Hepatic stellate cell (primary cell): ENCODE measurements at regions not wholly inside any gene's neighbourhood (a gene's known extent, or its start where the extent isn't known, plus 50 kb on each side); places are given as distances from the start of the nearest gene placed in this dataset.
"Not testable (repeated sequence)": the region's sequence is repeated elsewhere in the genome, so short reads cannot be mapped to it uniquely, and the experiment has no call there.

Experiments
- DNase-seq: peaks from one replicate; pipeline ENCODE4 v3.0.0; 2011; ENCODE audit warnings: low spot score

- no peak for DNase-seq
Measured at GRCh38 chr15:36177590-36178302, 401.7 kb upstream of the CDIN1 start.

GRCh38 chr15:36178303-36178633 lies 401.2 kb upstream of the CDIN1 start:
- DNase-seq = no peak

- DNase-seq = no peak
Measured at GRCh38 chr15:36183201-36183600, 396.2 kb upstream of the CDIN1 start.

GRCh38 chr15:36185438-36185837 lies 394.0 kb upstream of the CDIN1 start:
- no peak for DNase-seq

DNA sequence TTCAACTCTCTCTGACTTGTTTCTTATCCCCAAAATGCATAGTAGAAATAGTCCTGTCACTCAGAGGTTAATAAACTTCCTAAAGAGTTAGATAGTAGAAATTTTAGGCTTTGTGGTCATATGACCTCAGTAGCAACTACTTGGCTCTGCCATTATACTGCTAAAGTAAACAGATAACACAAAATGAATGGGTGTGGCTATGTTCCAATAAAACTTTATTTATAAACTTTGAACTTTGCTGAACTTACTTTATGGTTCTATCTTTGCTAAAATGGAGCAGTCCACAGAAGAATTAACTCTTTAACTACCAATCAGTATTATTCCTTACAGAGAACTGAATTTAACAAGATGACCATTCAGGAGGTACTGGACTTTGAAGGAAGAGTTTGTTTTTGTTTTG lies 393.6 kb upstream of the CDIN1 start:
- DNase-seq = no peak

DNA sequence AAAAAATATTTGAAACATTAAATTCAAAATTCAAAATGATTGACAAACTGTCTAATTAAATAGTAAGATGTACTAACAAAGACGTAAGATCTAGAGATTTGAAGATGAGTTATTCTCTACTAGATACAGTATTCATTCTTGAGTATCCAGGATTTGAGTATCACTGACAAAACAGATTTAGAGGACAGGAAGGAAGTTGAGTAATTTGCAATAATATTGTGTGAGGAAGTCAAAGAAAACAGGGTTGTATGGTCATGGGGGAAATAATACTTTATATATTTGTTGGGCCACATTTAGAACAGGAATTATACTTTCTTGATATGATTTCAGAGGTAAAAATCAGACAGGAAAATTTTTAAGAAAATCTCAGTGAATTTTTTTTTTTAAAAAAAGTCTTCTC lies 393.1 kb upstream of the CDIN1 start:
- DNase-seq = no peak

DNA sequence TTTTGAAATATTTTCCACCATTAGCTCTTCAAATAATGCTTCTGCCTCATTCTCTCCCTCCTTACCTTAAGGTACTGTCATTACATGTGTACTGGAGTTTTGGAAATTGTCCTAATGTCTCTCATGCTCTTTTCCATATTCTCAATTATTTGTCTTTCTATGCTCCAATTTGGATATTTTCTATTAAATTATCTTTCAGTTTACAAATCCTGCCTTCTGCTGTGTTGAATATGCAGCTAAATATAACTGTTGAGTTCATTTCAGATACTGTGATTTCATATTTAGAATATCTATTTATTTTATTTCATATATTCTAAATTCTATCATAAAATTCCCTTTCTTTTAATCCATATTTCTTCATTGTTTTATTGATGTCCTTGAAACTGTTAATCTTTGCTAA lies 388.0 kb upstream of the CDIN1 start:
- DNase-seq = no peak

DNA sequence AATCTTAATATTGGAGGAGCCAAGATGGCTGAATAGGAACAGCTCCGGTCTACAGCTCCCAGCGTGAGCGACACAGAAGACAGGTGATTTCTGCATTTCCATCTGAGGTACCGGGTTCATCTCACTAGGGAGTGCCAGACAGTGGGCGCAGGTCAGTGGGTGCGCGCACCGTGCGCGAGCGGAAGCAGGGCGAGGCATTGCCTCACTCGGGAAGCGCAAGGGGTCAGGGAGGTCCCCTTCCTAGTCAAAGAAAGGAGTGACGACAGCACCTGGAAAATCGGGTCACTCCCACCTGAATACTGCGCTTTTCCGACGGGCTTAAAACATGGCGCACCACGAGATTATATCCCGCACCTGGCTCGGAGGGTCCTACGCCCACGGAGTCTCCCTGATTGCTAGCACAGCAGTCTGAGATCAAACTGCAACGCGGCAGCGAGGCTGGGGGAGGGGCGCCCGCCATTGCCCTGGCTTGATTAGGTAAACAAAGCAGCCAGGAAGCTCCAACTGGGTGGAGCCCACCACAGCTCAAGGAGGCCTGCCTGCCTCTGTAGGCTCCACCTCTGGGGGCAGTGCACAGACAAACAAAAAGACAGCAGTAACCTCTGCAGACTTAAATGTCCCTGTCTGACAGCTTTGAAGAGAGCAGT lies 383.9 kb upstream of the CDIN1 start:
- not testable (repeated sequence) for DNase-seq

DNA sequence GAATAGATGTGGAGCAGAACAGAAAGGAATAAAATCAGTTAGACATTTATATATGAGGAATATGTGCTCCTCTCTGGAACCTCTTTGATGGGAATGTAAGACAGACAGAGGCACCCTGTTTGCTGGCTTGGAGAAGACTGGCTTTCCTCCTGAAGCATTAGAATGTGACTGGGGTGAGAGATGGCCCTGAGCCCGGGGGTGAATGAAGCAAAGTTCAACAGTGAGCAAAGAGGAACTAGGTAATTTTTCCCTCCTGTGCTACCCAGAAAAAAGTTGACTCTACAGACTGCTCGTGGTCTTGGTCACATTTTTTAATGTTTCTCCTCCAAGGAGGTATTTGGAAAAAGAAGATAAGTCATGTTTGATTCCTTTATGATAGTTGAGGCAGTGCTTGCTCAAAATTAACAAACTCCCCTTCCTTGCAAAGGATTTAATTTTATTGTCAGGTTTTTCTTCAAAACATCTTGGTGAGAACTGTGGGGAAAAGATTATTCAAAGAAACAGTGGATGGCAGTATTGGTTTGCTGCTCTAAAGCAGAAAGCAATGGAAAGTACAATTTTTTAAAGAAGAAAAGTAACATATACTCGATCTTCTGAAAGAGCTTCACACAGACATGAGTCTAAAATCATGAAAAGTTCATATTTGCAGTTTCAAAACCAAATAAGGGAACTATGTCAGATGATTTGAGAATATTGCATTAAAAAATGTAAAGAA lies 370.4 kb upstream of the CDIN1 start:
- no peak for DNase-seq

- DNase-seq = no peak
Measured at GRCh38 chr15:36210426-36210825, 369.0 kb upstream of the CDIN1 start.

DNA sequence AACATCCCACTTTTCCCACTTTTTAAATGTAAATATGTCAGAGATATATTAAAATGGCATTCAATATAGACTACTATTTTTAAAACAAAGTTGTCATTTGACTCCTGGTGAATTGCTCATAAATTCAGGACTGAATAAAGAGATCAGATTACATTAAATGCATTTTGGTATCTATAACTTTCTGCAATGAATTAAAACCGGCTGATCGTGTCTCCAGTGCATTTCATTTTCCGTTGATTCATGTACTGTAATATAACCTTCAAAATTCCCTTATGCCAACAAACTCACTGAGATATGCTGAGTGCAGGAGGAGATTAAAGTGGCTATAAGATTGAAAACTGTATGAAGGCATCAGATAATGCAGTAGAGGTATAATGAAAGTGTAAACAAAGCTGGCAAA lies 361.1 kb upstream of the CDIN1 start:
- DNase-seq = no peak

GRCh38 chr15:36218991-36219390 lies 360.4 kb upstream of the CDIN1 start:
- DNase-seq = no peak

DNA sequence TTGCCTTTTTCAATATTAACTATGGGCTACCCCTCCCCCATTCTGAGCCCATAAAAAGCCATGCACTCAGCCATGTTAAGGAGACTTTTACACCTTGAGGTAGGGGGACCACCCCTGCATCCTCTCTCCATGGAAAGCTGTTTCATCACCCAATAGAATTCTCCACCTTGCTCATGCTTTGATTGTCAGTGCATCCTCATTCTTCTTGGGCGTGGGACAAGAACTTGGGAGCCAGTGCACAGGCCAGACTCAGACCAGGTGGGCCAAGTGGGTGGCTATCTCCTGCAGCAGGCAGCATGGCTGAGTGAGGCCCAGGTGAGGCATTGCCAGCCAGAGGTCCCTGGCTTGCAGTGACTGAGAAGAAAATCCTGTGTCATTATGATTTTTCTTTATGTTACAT lies 357.4 kb upstream of the CDIN1 start:
- no peak for DNase-seq

DNA sequence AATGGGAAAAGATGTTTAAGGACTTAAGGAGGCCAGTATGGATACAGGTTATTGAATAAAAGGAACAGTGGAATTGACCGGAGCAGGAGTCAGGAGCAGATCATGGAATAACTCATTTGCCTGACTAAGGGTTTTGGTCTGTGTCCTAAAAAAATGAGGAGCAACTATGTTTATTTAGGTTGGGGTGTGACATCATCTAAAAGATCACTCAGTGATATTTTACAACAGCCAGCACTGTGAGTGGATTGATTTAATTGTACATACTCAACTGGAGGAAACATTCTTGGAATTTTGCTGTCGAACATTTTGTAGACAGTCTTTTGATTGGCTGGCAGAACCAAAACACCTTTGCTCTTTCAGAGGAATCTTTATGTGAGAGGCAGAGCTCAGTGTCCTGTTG lies 348.6 kb upstream of the CDIN1 start:
- peak; percentile 7 for DNase-seq

DNA sequence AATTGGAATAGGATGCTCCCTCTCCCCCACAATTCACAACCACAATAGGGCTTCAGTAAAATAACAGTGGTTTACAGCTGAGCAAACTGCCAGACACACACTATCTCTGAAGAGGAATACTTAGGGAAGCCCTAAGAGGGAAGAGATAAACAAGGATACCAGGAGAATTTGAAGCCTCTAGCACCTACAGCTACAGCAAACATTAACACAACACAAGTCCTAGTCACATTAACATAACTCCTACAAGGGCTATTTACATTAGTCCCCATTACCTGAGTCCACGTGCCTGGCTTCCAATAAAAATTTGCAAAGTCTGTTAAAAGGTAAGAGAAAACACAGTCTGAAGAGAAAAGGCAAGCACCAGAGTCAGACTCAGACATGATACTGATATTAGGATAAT lies 346.9 kb upstream of the CDIN1 start:
- DNase-seq = no peak

- DNase-seq = no peak
Measured at GRCh38 chr15:36234743-36235142, 344.7 kb upstream of the CDIN1 start.

GRCh38 chr15:36235173-36235572 lies 344.3 kb upstream of the CDIN1 start:
- DNase-seq = no peak

GRCh38 chr15:36239509-36239908 lies 339.9 kb upstream of the CDIN1 start:
- DNase-seq = no peak

GRCh38 chr15:36251450-36251849 lies 328.0 kb upstream of the CDIN1 start:
- no peak for DNase-seq

- no peak for DNase-seq
Measured at GRCh38 chr15:36252146-36252711, 327.2 kb upstream of the CDIN1 start.

DNA sequence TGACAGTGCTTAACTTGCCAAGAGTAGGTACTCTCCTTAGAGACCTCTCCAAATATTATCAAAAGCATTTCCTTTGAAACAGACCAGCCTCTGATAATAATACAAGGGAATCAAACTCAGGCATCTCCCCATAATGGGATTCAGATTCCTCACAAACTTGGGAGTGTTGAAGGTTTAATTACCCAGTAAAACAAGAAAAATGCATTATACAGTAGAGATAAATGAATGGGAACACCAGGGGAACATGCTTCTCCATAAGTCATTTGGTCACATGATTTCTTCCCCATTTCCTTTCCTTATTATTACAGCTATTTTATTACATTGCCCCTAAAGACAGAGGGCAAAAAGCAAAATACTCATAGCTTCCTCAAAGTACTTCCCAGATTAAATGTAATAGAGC lies 325.0 kb upstream of the CDIN1 start:
- no peak for DNase-seq

- no peak for DNase-seq
Measured at GRCh38 chr15:36256404-36256807, 323.0 kb upstream of the CDIN1 start.

DNA sequence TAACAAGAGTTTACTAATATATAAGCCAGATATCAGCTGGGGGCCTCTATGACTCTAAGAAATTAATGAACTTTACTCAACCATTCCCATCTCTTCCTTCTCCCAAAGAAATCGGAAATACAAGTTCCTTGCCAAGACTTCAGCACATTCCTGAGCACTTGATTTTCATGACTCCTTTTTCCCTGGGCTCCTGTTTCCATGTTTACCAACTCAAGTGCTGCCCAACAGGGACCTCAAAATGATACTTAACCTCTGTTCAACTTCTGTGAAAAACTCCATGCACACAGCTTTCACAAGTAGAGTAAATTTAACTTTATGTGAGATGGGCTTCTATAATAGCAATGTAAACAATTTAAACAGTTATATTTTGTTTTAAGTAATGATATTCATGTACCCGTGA lies 315.8 kb upstream of the CDIN1 start:
- DNase-seq = no peak
